Tibial nerve (tissue), 4 donors: ENCODE measurements at regions not wholly inside any gene's neighbourhood (a gene's known extent, or its start where the extent isn't known, plus 50 kb on each side); places are given as distances from the start of the nearest gene placed in this dataset.

ENCODE experiments used
- CTCF ChIP-seq, 5 experiments: fragments of 200-600 bp in 3 of 5; fragments of 450-650 bp in 2 of 5; sonication (generic) in 3 of 5; IDR thresholded peaks; one replicate each; pipeline ENCODE4 v1.5.1; 2016 to 2019; ENCODE audit warnings: antibody characterized with exemption in 5 of 5, mild to moderate bottlenecking in 3 of 5, moderate library complexity in 2 of 5
- EP300 ChIP-seq, 2 donors: sonication (generic); formaldehyde crosslinking; IDR thresholded peaks; one replicate each; pipeline ENCODE4 v1.6.1; 2017; ENCODE audit warnings: antibody characterized with exemption in 2 of 2, mild to moderate bottlenecking in 1 of 2
- POLR2A ChIP-seq, 2 donors: fragments of 450-650 bp; IDR thresholded peaks; one replicate each; pipeline ENCODE4 v1.6.1; 2017; ENCODE audit warnings: antibody characterized with exemption in 2 of 2, mild to moderate bottlenecking in 2 of 2, moderate library complexity in 2 of 2

- TF ChIP-seq CTCF (IDR thresholded peaks at IDR 0.05) = no peak
- TF ChIP-seq POLR2A (IDR thresholded peaks at IDR 0.05) = no peak
- no peak for TF ChIP-seq EP300 (IDR thresholded peaks at IDR 0.05)
Observed at GRCh38 chr6:74997646-74998045, 208.2 kb downstream of the COL12A1 start.
